ENCODE measurements at regions not wholly inside any gene's neighbourhood (a gene's known extent, or its start where the extent isn't known, plus 50 kb on each side); places are given as distances from the start of the nearest gene placed in this dataset.
A peak's percentile ranks its signal among the peaks of the same experiment; 100 is the strongest.

DNA sequence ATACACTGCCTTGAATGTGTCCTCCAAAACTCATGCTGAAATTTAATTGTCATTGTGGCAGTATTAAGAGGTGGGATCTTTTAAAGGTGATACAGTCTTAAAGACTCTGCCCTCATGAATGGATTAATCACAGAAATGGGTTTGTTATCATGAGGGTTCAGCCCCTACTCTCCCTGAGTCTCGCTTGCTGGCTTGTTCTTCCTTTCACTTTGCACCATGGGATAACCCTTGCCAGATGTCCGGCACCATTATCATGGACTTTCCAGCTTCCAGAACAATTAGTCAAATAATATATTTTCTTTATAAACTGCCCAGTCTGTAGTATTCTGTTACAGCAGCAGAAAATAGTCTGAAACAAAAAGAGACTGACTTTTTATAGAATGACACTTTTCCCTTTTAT is 67.9 kb upstream of the TENT5A start:
- no peak overlapping the region for H3K9ac ChIP-seq (ENCODE audit: low read depth in 1 of 2, low read length in 2 of 2)
- WGBS: 43% methylated on average over 2 of the region's 2 CpGs

DNA sequence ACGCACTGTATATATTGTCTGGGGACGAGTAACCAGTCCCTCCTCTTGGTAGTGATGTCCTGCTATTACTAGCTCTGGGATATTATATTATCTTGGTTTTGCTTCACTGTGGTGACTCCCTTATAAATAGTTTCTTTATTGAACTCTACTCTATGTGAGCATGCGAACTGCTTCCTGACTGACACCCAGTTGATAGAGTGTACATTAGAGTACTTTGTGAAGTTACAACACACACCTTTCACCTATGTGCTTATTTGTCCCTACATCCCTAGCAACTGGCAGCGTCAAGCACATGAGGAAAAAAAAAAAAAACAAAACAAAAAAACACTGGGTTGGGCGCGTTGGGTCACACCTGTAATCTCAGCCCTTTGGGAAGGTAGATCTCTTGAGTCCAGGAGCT is 67.3 kb upstream of the TENT5A start:
- Histone ChIP-seq H3K9me3 (ENCODE audit: control insufficient read depth in 4 of 4, low read length in 3 of 4) (no peaks in the 10 kb centered on the region), H3K27me3 (ENCODE audit: control insufficient read depth in 4 of 4, insufficient read depth in 4 of 4, low read length in 3 of 4) (no peaks in the 10 kb centered on the region)

More for the DNA sequence above, 67.9 kb upstream of the TENT5A start:
- no peak for DNase-seq (ENCODE audit: low spot score)
- TF ChIP-seq FOXA2 (IDR thresholded peaks at IDR 0.05): no peak
- TF ChIP-seq YY1 (IDR thresholded peaks at IDR 0.05): no peak
- TF ChIP-seq, protein P1, sequence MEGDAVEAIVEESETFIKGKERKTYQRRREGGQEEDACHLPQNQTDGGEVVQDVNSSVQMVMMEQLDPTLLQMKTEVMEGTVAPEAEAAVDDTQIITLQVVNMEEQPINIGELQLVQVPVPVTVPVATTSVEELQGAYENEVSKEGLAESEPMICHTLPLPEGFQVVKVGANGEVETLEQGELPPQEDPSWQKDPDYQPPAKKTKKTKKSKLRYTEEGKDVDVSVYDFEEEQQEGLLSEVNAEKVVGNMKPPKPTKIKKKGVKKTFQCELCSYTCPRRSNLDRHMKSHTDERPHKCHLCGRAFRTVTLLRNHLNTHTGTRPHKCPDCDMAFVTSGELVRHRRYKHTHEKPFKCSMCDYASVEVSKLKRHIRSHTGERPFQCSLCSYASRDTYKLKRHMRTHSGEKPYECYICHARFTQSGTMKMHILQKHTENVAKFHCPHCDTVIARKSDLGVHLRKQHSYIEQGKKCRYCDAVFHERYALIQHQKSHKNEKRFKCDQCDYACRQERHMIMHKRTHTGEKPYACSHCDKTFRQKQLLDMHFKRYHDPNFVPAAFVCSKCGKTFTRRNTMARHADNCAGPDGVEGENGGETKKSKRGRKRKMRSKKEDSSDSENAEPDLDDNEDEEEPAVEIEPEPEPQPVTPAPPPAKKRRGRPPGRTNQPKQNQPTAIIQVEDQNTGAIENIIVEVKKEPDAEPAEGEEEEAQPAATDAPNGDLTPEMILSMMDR (IDR thresholded peaks at IDR 0.05; ENCODE audit: low read depth, low read length, missing input control): no peak
- Histone ChIP-seq H3K27ac (ENCODE audit: low read depth in 1 of 2, low read length in 2 of 2) (peak overlapping the region; percentile 16 to 45), H3K36me3 (ENCODE audit: control insufficient read depth in 4 of 4, insufficient read depth in 3 of 4, low read depth in 1 of 4, low read length in 3 of 4) (no peaks in the 10 kb centered on the region), H3K4me3 (ENCODE audit: low read depth in 1 of 3, low read length in 3 of 3) (peak overlapping the region in 2 of 3 donors; percentile 47 to 62), H3K27me3 (ENCODE audit: control insufficient read depth in 4 of 4, insufficient read depth in 4 of 4, low read length in 3 of 4) (no peaks in the 10 kb centered on the region), H3K4me1 (ENCODE audit: control insufficient read depth in 4 of 4, insufficient read depth in 4 of 4, low read length in 3 of 4) (peaks cover 0 to 15% (median 8%) of the 10 kb centered on the region in 4 donors), H3K9me3 (ENCODE audit: control insufficient read depth in 4 of 4, low read length in 3 of 4) (no peaks in the 10 kb centered on the region)

DNA sequence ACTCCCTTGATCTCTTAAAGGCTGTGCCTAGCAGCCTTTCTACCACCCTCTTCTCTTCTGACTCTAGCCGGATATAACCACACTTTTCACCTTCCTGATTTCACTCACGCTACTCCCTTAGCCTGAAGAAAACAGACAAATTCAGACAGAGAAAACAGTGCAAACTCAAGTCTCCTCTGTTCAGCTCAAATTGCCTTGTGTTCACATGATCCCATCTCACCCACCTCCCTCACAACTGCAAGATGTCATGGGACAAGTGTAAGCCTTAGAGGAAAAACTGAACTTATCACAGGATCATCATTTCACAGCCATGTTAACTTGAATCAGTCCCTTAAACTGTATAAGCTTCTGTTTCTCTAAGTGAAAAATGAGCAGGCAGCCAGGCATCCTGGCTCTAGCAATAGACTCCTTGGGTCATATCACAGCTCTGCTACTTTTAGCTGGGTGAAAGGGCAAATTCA is 66.5 kb upstream of the TENT5A start:
- H3K27ac ChIP-seq (ENCODE audit: low read depth in 1 of 2, low read length in 2 of 2): no peak overlapping the region
- H3K27me3 ChIP-seq (ENCODE audit: control insufficient read depth in 4 of 4, insufficient read depth in 4 of 4, low read length in 3 of 4): no peaks in the 10 kb centered on the region
- no peak overlapping the region for H3K9ac ChIP-seq (ENCODE audit: low read depth in 1 of 2, low read length in 2 of 2)
- H3K4me3 ChIP-seq (ENCODE audit: low read depth in 1 of 3, low read length in 3 of 3): no peak overlapping the region
- no peaks in the 10 kb centered on the region for H3K9me3 ChIP-seq (ENCODE audit: control insufficient read depth in 4 of 4, low read length in 3 of 4)
- no peaks in the 10 kb centered on the region for H3K36me3 ChIP-seq (ENCODE audit: control insufficient read depth in 4 of 4, insufficient read depth in 3 of 4, low read depth in 1 of 4, low read length in 3 of 4)
- DNase-seq (ENCODE audit: low spot score): no peak
- WGBS: 81% methylated on average over 2 of the region's 2 CpGs
- H3K4me1 ChIP-seq (ENCODE audit: control insufficient read depth in 4 of 4, insufficient read depth in 4 of 4, low read length in 3 of 4): peaks cover 0 to 15% (median 8%) of the 10 kb centered on the region in 4 donors
- no peak for TF ChIP-seq FOXA2 (IDR thresholded peaks at IDR 0.05)
- TF ChIP-seq HNF4A (conservative IDR thresholded peaks at IDR 0.05): no peak
- TF ChIP-seq, protein P2, sequence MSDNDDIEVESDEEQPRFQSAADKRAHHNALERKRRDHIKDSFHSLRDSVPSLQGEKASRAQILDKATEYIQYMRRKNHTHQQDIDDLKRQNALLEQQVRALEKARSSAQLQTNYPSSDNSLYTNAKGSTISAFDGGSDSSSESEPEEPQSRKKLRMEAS (IDR thresholded peaks at IDR 0.05): no peak
- TF ChIP-seq RXRA (IDR thresholded peaks at IDR 0.05): no peak
- TF ChIP-seq YY1 (IDR thresholded peaks at IDR 0.05): no peak
- TF ChIP-seq HNF4G (IDR thresholded peaks at IDR 0.05): no peak
- no peak for TF ChIP-seq JUND (IDR thresholded peaks at IDR 0.05)
- TF ChIP-seq, protein P1 (IDR thresholded peaks at IDR 0.05; ENCODE audit: low read depth, low read length, missing input control): no peak
- no peak for TF ChIP-seq SP1 (IDR thresholded peaks at IDR 0.05)
- no peak for TF ChIP-seq EGR1 (IDR thresholded peaks at IDR 0.05; ENCODE audit: low read depth in 2 of 2)
- TF ChIP-seq GABPA (IDR thresholded peaks at IDR 0.05 in 1 of 2, conservative IDR thresholded peaks at IDR 0.05 in 1 of 2): no peak
- TF ChIP-seq, protein P3, sequence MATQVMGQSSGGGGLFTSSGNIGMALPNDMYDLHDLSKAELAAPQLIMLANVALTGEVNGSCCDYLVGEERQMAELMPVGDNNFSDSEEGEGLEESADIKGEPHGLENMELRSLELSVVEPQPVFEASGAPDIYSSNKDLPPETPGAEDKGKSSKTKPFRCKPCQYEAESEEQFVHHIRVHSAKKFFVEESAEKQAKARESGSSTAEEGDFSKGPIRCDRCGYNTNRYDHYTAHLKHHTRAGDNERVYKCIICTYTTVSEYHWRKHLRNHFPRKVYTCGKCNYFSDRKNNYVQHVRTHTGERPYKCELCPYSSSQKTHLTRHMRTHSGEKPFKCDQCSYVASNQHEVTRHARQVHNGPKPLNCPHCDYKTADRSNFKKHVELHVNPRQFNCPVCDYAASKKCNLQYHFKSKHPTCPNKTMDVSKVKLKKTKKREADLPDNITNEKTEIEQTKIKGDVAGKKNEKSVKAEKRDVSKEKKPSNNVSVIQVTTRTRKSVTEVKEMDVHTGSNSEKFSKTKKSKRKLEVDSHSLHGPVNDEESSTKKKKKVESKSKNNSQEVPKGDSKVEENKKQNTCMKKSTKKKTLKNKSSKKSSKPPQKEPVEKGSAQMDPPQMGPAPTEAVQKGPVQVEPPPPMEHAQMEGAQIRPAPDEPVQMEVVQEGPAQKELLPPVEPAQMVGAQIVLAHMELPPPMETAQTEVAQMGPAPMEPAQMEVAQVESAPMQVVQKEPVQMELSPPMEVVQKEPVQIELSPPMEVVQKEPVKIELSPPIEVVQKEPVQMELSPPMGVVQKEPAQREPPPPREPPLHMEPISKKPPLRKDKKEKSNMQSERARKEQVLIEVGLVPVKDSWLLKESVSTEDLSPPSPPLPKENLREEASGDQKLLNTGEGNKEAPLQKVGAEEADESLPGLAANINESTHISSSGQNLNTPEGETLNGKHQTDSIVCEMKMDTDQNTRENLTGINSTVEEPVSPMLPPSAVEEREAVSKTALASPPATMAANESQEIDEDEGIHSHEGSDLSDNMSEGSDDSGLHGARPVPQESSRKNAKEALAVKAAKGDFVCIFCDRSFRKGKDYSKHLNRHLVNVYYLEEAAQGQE (IDR thresholded peaks at IDR 0.05): no peak
- TF ChIP-seq, protein P4, sequence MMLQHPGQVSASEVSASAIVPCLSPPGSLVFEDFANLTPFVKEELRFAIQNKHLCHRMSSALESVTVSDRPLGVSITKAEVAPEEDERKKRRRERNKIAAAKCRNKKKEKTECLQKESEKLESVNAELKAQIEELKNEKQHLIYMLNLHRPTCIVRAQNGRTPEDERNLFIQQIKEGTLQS (IDR thresholded peaks at IDR 0.05): no peak
- no peak for TF ChIP-seq RAD21 (IDR thresholded peaks at IDR 0.05)
- no peak for TF ChIP-seq FOXA1 (IDR thresholded peaks at IDR 0.05)

More for the DNA sequence above, 67.3 kb upstream of the TENT5A start:
- WGBS: 91% methylated on average over 6 of the region's 6 CpGs
- Histone ChIP-seq H3K36me3 (ENCODE audit: control insufficient read depth in 4 of 4, insufficient read depth in 3 of 4, low read depth in 1 of 4, low read length in 3 of 4) (no peaks in the 10 kb centered on the region), H3K9ac (ENCODE audit: low read depth in 1 of 2, low read length in 2 of 2) (no peak overlapping the region), H3K4me3 (ENCODE audit: low read depth in 1 of 3, low read length in 3 of 3) (no peak overlapping the region), H3K4me1 (ENCODE audit: control insufficient read depth in 4 of 4, insufficient read depth in 4 of 4, low read length in 3 of 4) (peaks cover 0 to 15% (median 8%) of the 10 kb centered on the region in 4 donors), H3K27ac (ENCODE audit: low read depth in 1 of 2, low read length in 2 of 2) (no peak overlapping the region)
- DNase-seq (ENCODE audit: low spot score): no peak
- TF ChIP-seq TAF1 (conservative IDR thresholded peaks at IDR 0.05): no peak
- TF ChIP-seq, protein P2 (IDR thresholded peaks at IDR 0.05): no peak
- no peak for TF ChIP-seq JUND (IDR thresholded peaks at IDR 0.05)
- no peak for TF ChIP-seq HNF4A (conservative IDR thresholded peaks at IDR 0.05)
- no peak for TF ChIP-seq FOXA1 (IDR thresholded peaks at IDR 0.05)
- TF ChIP-seq FOXA2 (IDR thresholded peaks at IDR 0.05): no peak
- no peak for TF ChIP-seq SP1 (IDR thresholded peaks at IDR 0.05)
- no peak for TF ChIP-seq HNF4G (IDR thresholded peaks at IDR 0.05)
- TF ChIP-seq NR2F2 (IDR thresholded peaks at IDR 0.05): no peak
- no peak for TF ChIP-seq YY1 (IDR thresholded peaks at IDR 0.05)

Measured in liver (tissue), 8 donors.